ENCODE measurements at regions not wholly inside any gene's neighbourhood (a gene's known extent, or its start where the extent isn't known, plus 50 kb on each side); places are given as distances from the start of the nearest gene placed in this dataset.
"Not testable (repeated sequence)": the region's sequence is repeated elsewhere in the genome, so short reads cannot be mapped to it uniquely, and the experiment has no call there.

DNA sequence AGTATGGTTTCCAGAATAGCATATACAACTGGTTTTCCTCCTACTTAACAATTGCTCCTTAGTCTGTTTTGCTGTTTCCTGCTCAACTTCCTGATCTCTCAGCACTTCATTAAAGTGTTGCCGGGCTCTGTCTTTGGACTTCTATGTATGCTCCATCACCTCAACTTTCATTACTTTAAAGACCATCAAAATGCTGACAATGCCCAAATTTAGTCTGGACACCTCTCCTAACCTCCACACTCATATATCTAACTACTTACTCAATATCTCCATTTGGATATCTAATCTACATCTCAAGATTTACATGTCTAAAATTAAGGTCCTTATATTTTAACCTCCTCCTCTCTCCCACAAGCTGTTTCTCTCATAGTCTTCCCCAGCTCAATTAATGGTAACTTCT is 54.4 kb upstream of the LGR5 start:
- no peak overlapping the region for H3K27ac Mint-ChIP-seq
- H3K36me3 Mint-ChIP-seq, result no peaks in the 10 kb centered on the region
- DNase-seq (ENCODE audit: low spot score in 2 of 2), result no peak
- no peak for ATAC-seq
- no peaks in the 10 kb centered on the region for H3K9me3 Mint-ChIP-seq

- not testable (repeated sequence) for DNase-seq (ENCODE audit: low spot score in 2 of 2); H3K36me3 Mint-ChIP-seq; ATAC-seq; H3K27ac Mint-ChIP-seq; H3K9me3 Mint-ChIP-seq
Measured at GRCh38 chr12:71376711-71377355, 62.8 kb upstream of the LGR5 start.

DNA sequence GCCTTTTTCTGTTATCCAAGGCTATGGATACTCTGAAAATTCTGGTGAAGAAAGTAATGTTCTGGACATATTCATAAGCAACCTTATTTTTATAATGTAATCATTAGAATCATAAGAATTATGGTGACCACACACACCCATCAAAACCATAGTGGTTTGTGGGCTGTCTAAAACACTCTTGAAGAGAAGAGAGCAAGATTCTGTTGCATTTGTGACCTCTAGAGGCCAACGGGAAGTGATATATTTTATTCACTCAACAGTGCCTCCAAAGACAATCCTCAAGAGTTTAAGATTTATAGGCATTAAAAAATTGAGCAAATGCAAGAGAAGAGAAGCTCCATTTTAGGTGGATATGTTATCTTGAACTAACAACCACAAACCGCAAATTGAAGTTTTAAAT is 68.5 kb upstream of the LGR5 start:
- no peaks in the 10 kb centered on the region for H3K9me3 Mint-ChIP-seq
- ATAC-seq (no peak), DNase-seq (ENCODE audit: low spot score in 2 of 2) (no peak)
- no peaks in the 10 kb centered on the region for H3K36me3 Mint-ChIP-seq
- H3K27ac Mint-ChIP-seq, result no peak overlapping the region

DNA sequence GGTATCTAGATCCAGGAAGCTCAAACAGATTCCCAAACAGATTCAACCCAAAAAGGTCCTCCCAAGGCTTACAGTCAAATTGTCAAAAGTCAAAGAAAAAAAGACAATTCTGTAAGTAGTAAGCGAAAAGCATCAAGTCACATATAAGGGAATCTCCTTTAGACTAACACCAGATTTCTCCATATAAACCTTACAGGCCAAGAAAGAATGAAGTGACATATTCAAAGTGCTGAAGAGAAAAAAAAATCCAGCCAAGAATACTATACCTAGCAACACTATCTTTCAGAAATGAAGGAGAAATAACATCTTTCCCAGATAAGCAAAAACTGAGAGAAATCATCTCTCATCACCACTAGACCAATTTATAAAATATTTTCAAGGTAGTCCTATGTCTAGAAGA is 79.6 kb upstream of the LGR5 start:
- Mint-ChIP-seq H3K27ac (no peak overlapping the region), H3K36me3 (peaks cover 0 to 4% of the 10 kb centered on the region in 2 donors), H3K9me3 (peaks cover 5 to 11% of the 10 kb centered on the region in 2 donors)
- no peak for DNase-seq (ENCODE audit: low spot score in 2 of 2)
- ATAC-seq, result no peak

GRCh38 chr12:71356569-71356968 is 83.0 kb upstream of the LGR5 start:
- ATAC-seq, result no peak
- no peak for DNase-seq (ENCODE audit: low spot score in 2 of 2)
- Mint-ChIP-seq H3K36me3 (peaks cover 0 to 4% of the 10 kb centered on the region in 2 donors), H3K9me3 (peaks cover 5 to 11% of the 10 kb centered on the region in 2 donors), H3K27ac (no peak overlapping the region)

DNA sequence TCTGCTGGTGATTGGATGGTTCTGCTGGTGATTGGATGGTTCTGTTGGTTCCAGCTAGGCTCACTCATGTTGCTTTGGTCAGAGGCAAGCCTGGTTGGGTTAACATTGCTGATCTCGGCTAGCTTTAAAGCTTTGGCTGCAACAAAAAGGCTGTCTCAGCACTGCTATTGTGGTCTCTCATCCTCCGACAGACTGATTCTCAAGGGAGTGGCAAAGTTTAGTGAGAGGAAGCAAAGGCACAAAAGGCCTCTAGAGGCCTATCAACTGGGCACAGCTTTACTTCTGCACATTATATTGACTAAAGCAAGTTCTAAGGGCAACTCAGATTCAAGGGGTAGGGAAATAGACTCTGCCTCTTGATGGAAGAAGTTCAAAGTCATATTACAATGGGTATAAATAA is 84.7 kb upstream of the LGR5 start:
- ATAC-seq (no peak), DNase-seq (ENCODE audit: low spot score in 2 of 2) (no peak)
- Mint-ChIP-seq H3K27ac (no peak overlapping the region), H3K36me3 (peaks cover 0 to 4% of the 10 kb centered on the region in 2 donors), H3K9me3 (peaks cover 4 to 5% of the 10 kb centered on the region in 2 donors)

- DNase-seq (ENCODE audit: low spot score in 2 of 2) (no peak), ATAC-seq (no peak)
- Mint-ChIP-seq H3K27ac (no peak overlapping the region), H3K9me3 (no peaks in the 10 kb centered on the region), H3K36me3 (no peaks in the 10 kb centered on the region)
Measured at GRCh38 chr12:71353607-71354006, 86.0 kb upstream of the LGR5 start.

GRCh38 chr12:71349950-71350349 is 89.6 kb upstream of the LGR5 start:
- Mint-ChIP-seq H3K36me3 (no peaks in the 10 kb centered on the region), H3K9me3 (no peaks in the 10 kb centered on the region), H3K27ac (no peak overlapping the region)
- no peak for ATAC-seq
- DNase-seq (ENCODE audit: low spot score in 2 of 2), result no peak

DNA sequence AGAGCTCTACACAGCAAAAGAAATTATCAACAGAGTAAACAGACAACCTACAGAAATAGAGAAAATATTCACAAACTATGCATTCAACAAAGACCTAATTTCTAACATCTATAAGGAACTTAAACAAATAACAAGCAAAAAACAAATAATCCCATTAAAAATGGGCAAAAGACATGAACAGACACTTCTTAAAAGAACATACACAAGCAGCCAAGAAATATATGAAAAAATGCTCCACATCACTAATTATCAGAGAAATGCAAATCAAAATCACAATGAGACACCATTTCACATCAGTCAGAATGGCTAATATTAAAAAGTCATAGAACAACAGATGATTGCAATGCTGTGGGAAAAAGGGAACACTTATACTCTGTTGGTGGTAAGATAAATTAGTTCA is 100.7 kb upstream of the LGR5 start:
- ATAC-seq, result no peak
- DNase-seq (ENCODE audit: low spot score in 2 of 2), result no peak
- Mint-ChIP-seq H3K9me3 (peaks cover 4 to 13% of the 10 kb centered on the region in 2 donors), H3K36me3 (no peaks in the 10 kb centered on the region), H3K27ac (no peak overlapping the region)

DNA sequence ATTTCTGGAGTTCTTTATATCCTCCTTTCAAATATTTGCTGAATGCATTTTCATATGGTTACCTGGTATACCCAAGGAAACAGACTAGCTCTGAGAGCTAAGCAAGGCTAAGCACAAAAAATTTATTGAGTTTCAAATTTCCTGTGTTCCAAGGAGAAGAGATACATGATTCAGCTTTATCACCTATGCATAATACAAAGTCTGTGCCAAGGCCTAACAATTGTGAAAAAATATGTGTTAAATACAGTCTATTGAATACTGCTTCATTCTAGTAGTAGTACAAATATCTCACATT is 103.7 kb upstream of the LGR5 start:
- DNase-seq (ENCODE audit: low spot score in 2 of 2), result no peak
- Mint-ChIP-seq H3K27ac (no peak overlapping the region), H3K36me3 (no peaks in the 10 kb centered on the region), H3K9me3 (peaks cover 4 to 6% of the 10 kb centered on the region in 2 donors)
- no peak for ATAC-seq

DNA sequence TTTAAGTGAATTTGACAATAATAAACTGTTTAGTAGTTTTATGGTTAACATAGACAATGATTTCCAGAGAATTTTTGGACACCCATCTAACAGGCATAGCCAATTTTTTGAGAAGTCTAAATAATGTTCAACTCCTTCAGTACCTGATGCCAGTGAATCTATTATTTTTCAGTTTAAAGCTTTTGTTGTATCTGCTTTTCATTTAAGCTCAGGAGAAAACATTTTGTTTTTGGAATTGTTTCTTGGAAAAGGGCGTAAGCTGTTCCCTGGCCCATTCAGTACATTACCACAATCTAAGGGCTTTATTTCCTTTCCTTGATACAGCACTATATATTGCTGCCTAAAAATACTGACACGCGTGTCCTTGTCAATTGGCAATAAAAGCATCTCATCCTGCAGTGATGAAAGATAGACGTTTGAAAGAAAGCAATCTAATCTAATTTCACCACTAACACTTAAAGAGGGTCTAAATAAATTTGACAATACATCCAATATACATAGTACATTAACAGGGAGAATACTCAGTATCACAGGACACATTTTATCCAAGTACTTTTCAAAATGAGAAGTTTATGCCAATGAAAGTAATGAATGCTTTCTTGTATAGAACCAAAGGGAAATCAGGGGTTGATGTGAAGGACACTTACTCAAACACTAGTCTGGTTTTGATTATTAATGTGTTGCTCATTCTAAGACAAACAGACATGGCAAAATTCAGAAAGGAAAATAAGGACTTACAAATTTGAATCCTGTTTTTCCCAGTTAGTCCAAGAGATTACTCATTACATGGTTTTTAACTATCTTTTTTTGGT is 104.2 kb upstream of the LGR5 start:
- DNase-seq (ENCODE audit: low spot score in 2 of 2) (no peak), ATAC-seq (no peak)
- Mint-ChIP-seq H3K27ac (no peak overlapping the region), H3K9me3 (peaks cover 4 to 5% of the 10 kb centered on the region in 2 donors), H3K36me3 (no peaks in the 10 kb centered on the region)

- Mint-ChIP-seq H3K9me3 (peaks cover 4 to 10% of the 10 kb centered on the region in 2 donors), H3K27ac (no peak overlapping the region), H3K36me3 (no peaks in the 10 kb centered on the region)
- ATAC-seq, result no peak
- no peak for DNase-seq (ENCODE audit: low spot score in 2 of 2)
Measured at GRCh38 chr12:71333418-71333817, 106.2 kb upstream of the LGR5 start.

DNA sequence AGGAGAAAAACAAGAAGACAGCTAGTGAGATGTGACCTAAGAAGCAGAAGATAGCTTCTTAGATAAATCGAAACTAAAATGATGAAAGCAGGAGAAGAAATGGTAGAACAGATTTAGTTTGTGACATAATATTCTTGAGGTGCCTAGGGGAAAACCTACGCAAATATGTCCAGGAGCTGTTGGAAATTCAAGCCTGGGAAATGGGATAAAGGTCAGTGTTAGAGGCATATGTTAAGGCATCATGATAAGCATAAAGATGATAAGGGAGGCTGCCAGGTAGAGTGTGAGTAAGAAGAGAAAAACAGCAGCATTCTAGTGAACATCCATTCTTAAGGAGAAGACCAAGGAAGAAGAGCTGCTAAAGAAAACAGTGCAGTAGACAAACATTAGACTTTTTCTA is 109.6 kb upstream of the LGR5 start:
- DNase-seq (ENCODE audit: low spot score in 2 of 2) (no peak), ATAC-seq (no peak)
- H3K36me3 Mint-ChIP-seq, result no peaks in the 10 kb centered on the region
- H3K9me3 Mint-ChIP-seq, result peaks cover 4 to 13% of the 10 kb centered on the region in 2 donors
- no peak overlapping the region for H3K27ac Mint-ChIP-seq

DNA sequence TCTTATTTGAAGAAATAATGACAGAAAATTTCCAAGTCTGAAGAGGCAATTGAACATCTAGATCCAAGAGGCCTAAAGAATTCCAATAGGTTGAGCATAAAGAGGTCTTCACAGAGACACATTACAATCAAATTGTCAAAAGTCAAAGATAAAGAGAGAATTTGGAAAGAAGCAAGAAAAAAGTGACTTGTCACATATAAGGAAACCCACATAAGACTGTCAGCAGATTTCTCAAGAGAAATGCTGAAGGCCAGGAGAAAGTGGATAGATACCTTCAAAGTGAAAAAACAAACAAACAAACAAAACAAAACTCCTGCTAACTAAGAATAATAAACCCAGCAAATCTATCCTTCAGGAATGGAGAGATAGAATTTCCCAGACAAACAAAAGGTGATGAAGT is 118.1 kb upstream of the LGR5 start:
- DNase-seq (ENCODE audit: low spot score in 2 of 2) (no peak), ATAC-seq (no peak)
- Mint-ChIP-seq H3K36me3 (peaks cover 0 to 17% of the 10 kb centered on the region in 2 donors), H3K9me3 (peaks cover 20 to 22% of the 10 kb centered on the region in 2 donors), H3K27ac (no peak overlapping the region)

- Mint-ChIP-seq H3K9me3 (peaks cover 20 to 22% of the 10 kb centered on the region in 2 donors), H3K27ac (no peak overlapping the region), H3K36me3 (peaks cover 0 to 17% of the 10 kb centered on the region in 2 donors)
- ATAC-seq (no peak), DNase-seq (ENCODE audit: low spot score in 2 of 2) (no peak)
Measured at GRCh38 chr12:71321130-71321529, 118.5 kb upstream of the LGR5 start.

GRCh38 chr12:71315328-71315985 is 124.1 kb upstream of the LGR5 start:
- Mint-ChIP-seq H3K9me3 (peaks cover 5% of the 10 kb centered on the region in 2 donors), H3K27ac (no peak overlapping the region), H3K36me3 (peaks cover 0 to 3% of the 10 kb centered on the region in 2 donors)
- DNase-seq (ENCODE audit: low spot score in 2 of 2) (no peak), ATAC-seq (no peak)

DNA sequence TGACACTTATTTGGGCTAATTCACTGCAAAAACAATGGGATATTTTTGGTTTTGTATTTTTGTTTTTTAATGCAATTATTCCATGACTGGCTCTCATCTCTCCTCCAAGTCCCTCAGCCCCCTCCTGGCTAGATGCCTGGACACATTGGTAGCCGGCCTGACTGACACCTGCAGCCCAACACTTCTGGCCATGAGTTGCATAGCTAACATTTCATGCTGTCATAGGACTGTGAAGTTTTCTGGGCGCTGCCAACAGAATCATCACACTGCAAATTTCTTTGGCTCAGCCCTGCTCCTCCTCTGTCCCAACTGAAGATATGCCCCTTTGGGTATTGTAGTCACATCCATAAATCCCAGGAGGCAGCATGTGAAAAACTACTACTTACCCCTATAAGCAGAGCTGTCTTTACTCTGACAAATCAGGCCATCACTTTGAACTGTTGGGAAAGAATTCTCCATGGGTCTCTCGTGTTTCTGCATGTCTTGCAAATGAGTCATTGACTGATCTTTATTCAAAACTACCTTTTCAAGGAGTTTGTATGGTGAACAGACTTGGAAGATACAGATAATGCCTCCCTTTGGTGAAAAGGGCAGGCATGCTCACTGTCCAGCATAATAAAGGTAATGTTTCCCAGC is 126.7 kb upstream of the LGR5 start:
- ATAC-seq, result no peak

More for the DNA sequence above, 126.7 kb upstream of the LGR5 start:
- no peaks in the 10 kb centered on the region for H3K36me3 Mint-ChIP-seq
- no peak for DNase-seq (ENCODE audit: low spot score in 2 of 2)
- no peak overlapping the region for H3K27ac Mint-ChIP-seq
- no peaks in the 10 kb centered on the region for H3K9me3 Mint-ChIP-seq
